Common myeloid progenitor, CD34-positive (primary cell): ENCODE measurements at regions not wholly inside any gene's neighbourhood (a gene's known extent, or its start where the extent isn't known, plus 50 kb on each side); places are given as distances from the start of the nearest gene placed in this dataset.

Experiments
- CTCF ChIA-PET: fragments of 350-600 bp; sonication (Branson Sonifier 250); formaldehyde crosslinking; loops from one replicate; lab custom pipeline; 2021; ENCODE audit warnings: antibody characterized with exemption; lab: Charles Lee
- POLR2A ChIA-PET: fragments of 350-600 bp; sonication (Branson Sonifier 250); formaldehyde crosslinking; loops from one replicate; lab custom pipeline; 2021; ENCODE audit warnings: antibody characterized with exemption; lab: Charles Lee
- DNase-seq, 3 donors: peaks; one replicate each; pipeline versions ENCODE4 v3.0.0 to v3.0.0-alpha.2; 2013
- H3K27ac ChIP-seq, 2 experiments: 1 replicate in 1 of 2; 2 replicates in 1 of 2; pipeline ENCODE4 v1.7.0; 2013; ENCODE audit warnings: inconsistent platforms in 2 of 2, low read length in 2 of 2, mild to moderate bottlenecking in 2 of 2, low read depth in 1 of 2, moderate library complexity in 1 of 2; ENCODE audit not compliant: severe bottlenecking in 2 of 2, insufficient read depth in 1 of 2, poor library complexity in 1 of 2
- H3K27me3 ChIP-seq, 5 experiments: replicated peaks in 2 of 5; 1 replicate in 3 of 5; 2 replicates in 2 of 5; pipeline versions ENCODE4 v1.6.1 to v1.7.0; 2013; ENCODE audit warnings: low read length in 4 of 5, mild to moderate bottlenecking in 2 of 5, moderate library complexity in 2 of 5, inconsistent platforms in 1 of 5; ENCODE audit not compliant: insufficient read depth in 5 of 5, control insufficient read depth in 4 of 5
- H3K36me3 ChIP-seq, 4 experiments: 1 replicate in 2 of 4; 2 replicates in 2 of 4; pipeline versions ENCODE4 v1.6.1 to v1.7.0; 2013; ENCODE audit warnings: low read length in 3 of 4, control low read depth in 1 of 4, mild to moderate bottlenecking in 1 of 4; ENCODE audit not compliant: control insufficient read depth in 4 of 4, insufficient read depth in 4 of 4
- H3K4me1 ChIP-seq, 4 experiments: 1 replicate in 3 of 4; 2 replicates in 1 of 4; pipeline versions ENCODE4 v1.6.1 to v1.7.1; 2013; ENCODE audit warnings: low read length in 3 of 4, mild to moderate bottlenecking in 3 of 4, control low read depth in 1 of 4, inconsistent platforms in 1 of 4, moderate library complexity in 1 of 4; ENCODE audit not compliant: control insufficient read depth in 4 of 4, insufficient read depth in 4 of 4; ENCODE audit errors: control extremely low read depth in 1 of 4
- H3K4me3 ChIP-seq, 7 experiments: 1 replicate in 4 of 7; 2 replicates in 3 of 7; pipeline versions ENCODE4 v1.5.1 to v1.7.0; 2013; ENCODE audit warnings: mild to moderate bottlenecking in 7 of 7, low read length in 6 of 7, moderate library complexity in 6 of 7, inconsistent platforms in 2 of 7, low read depth in 2 of 7, control low read depth in 1 of 7; ENCODE audit not compliant: insufficient read depth in 4 of 7, control insufficient read depth in 1 of 7; ENCODE audit errors: extremely low read depth in 1 of 7
- H3K9me3 ChIP-seq, 5 experiments: 1 replicate in 4 of 5; 2 replicates in 1 of 5; pipeline versions ENCODE4 v1.6.1 to v1.7.1; 2013; ENCODE audit warnings: low read length in 4 of 5, mild to moderate bottlenecking in 2 of 5, inconsistent platforms in 1 of 5, low read depth in 1 of 5, moderate library complexity in 1 of 5; ENCODE audit not compliant: control insufficient read depth in 4 of 5, insufficient read depth in 2 of 5; ENCODE audit errors: control extremely low read depth in 1 of 5
- WGBS: methylation state at CpG from one replicate; pipeline ENCODE4 v1.1.5; 2013; ENCODE audit not compliant: insufficient coverage; 5-methylcytosine and 5-hydroxymethylcytosine counted together

DNA sequence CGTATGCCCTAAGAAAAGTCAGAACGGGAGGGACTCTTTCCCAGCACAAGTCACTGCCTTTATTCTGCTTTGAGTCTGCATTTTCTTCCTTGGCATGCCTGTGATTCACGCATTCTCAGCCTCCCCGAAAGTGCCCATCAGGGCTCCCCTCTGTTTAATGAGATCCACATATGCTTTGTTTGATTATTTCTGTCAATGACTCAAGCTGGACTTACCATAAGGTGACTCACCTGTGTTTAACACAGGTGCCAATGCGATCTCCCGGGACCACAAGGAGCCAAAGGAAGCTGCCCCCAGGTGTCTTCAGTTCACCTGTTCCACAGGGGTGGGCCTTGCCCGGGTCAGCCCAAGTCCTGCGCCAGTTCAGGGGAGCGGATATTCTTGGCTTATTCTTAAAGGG lies 386.0 kb upstream of the SHH start:
- ChIA-PET POLR2A (no interaction called here), CTCF (no interaction called here)
- Histone ChIP-seq H3K27ac (no peak overlapping the region), H3K4me3 (no peak overlapping the region), H3K36me3 (no peaks in the 10 kb centered on the region), H3K4me1 (no peaks in the 10 kb centered on the region), H3K9me3 (no peaks in the 10 kb centered on the region), H3K27me3 (peaks cover 0 to 3% (median 0%) of the 10 kb centered on the region in 5 experiments)
- DNase-seq = no peak
- WGBS = 92% methylated on average over 9 of the region's 9 CpGs

DNA sequence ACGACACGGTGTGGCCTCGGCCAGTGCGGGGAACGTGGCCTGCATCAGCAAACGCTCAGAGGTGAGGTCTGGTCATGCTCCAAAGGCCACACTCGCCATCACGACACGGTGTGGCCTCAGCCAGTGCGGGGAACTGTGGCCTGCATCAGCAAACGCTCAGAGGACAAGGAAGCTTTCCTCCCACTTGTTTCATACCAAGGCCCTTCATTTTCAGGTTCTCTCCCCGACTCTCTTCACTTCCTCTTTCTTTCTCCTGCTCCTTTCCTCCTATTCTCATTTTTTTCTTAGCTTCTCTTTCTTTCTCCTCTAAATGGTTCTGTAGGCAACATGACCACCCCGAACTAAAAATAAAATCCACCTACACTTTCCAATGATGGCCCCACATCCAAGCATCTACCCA lies 384.4 kb upstream of the SHH start:
- Histone ChIP-seq H3K9me3 (no peaks in the 10 kb centered on the region), H3K27me3 (peaks cover 0 to 3% (median 0%) of the 10 kb centered on the region in 5 experiments), H3K4me3 (no peak overlapping the region), H3K4me1 (no peaks in the 10 kb centered on the region), H3K36me3 (no peaks in the 10 kb centered on the region), H3K27ac (no peak overlapping the region)
- ChIA-PET CTCF (interaction anchor here (1.2 kb wide), 1 partner anchor 10 kb away, joined by 3 read pairs; no protein-coding TSS in a partner anchor), POLR2A (no interaction called here)
- 83% methylated on average over 12 of the region's 13 CpGs for WGBS
- DNase-seq = no peak

DNA sequence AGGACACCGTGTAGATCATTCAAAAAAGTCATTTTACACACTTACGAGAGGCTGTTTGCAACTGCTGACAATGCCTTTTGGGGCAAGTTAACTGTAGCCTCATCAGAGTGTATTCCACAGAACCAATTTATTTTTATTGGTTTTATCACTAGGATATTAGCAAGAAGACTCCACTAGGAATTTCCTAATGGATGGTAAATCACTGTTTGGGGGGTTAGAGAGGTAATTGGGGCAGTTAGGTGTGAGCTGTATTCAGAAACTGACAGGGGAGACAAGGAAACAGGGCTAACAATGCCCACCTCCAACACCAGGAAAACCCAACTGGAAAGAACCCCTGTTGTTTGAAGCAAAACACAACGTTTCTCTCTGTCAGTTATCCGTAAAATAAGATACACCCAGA lies 383.0 kb upstream of the SHH start:
- no peaks in the 10 kb centered on the region for H3K9me3 ChIP-seq
- ChIA-PET POLR2A (no interaction called here), CTCF (no interaction called here)
- no peak for DNase-seq
- no peaks in the 10 kb centered on the region for H3K4me1 ChIP-seq
- H3K27ac ChIP-seq = no peak overlapping the region
- H3K27me3 ChIP-seq = peaks cover 0 to 3% (median 0%) of the 10 kb centered on the region in 5 experiments
- no peaks in the 10 kb centered on the region for H3K36me3 ChIP-seq
- no peak overlapping the region for H3K4me3 ChIP-seq
- 75% methylated on average over 4 of the region's 4 CpGs for WGBS

DNA sequence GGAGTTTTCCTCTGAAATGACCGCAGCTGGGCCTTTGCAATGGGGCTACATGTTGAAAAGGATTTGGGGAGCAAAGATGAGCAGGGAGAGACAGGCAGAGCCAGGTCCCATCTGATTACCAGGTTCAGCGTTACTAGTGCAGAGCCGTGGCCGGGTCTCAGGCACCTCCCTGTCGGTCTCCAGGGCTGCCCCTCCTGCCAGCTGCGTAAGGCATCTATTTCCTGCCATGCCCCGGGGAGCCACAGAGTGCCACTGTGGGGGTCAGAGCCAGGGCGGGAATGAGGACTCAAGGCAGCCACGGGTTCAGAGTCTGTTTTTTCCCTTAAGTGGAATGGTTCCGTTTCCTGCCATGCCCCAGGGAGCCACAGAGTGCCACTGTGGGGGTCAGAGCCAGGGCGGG lies 382.6 kb upstream of the SHH start:
- Histone ChIP-seq H3K9me3 (no peaks in the 10 kb centered on the region), H3K4me1 (no peaks in the 10 kb centered on the region), H3K36me3 (no peaks in the 10 kb centered on the region), H3K27ac (no peak overlapping the region), H3K27me3 (peaks cover 0 to 3% (median 0%) of the 10 kb centered on the region in 5 experiments), H3K4me3 (no peak overlapping the region)
- DNase-seq = no peak
- 50% methylated on average over 9 of the region's 11 CpGs for WGBS
- CTCF ChIA-PET = no interaction called here
- POLR2A ChIA-PET = no interaction called here

DNA sequence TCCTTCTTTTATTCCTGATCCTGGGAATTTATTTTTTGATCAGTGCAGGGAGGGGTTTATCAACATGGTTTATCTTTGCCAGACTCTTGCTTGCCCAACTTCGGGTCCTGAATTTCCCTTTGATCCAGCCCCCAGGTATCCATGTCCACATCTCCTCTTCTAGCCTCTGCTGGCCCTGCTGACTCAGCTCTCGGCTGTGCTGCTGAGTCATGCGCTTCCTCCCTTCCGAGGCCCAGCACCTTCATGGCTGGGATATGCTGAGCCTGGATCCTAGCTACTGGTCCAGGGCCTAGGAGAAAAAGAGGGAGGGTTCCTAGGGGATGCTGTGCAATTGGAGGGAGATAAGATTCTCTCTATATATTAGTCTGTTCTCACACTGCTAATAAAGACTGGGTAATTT lies 380.7 kb upstream of the SHH start:
- H3K27me3 ChIP-seq = peaks cover 0 to 3% (median 0%) of the 10 kb centered on the region in 5 experiments
- DNase-seq = no peak
- H3K36me3 ChIP-seq = no peaks in the 10 kb centered on the region
- WGBS = 59% methylated on average over 4 of the region's 4 CpGs
- H3K4me3 ChIP-seq = no peak overlapping the region
- no peak overlapping the region for H3K27ac ChIP-seq
- H3K4me1 ChIP-seq = no peaks in the 10 kb centered on the region
- ChIA-PET CTCF (no interaction called here), POLR2A (no interaction called here)
- no peaks in the 10 kb centered on the region for H3K9me3 ChIP-seq

DNA sequence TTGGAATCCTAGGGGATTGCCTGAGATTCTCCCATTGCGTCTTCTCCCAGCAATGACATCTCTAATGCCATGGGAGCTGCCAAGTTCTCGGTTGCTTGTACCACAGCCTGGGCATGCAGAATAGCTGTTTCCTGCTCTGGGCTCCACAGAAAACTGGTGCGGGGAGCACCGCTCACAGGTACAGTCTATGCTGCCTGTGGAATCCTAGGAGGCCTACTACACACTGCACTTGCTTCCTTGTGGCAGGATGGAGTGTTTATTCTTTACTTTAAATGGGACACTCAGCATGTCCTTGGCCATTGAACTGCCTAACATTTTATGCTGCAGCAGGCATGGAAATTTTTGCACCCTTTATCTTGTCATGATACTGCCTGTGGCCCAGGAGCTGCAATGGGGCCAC lies 378.8 kb upstream of the SHH start:
- CTCF ChIA-PET = no interaction called here
- no peak overlapping the region for H3K27ac ChIP-seq
- no peak for DNase-seq
- peaks cover 0 to 11% (median 1%) of the 10 kb centered on the region in 5 experiments for H3K9me3 ChIP-seq
- 96% methylated on average over 4 of the region's 4 CpGs for WGBS
- POLR2A ChIA-PET = no interaction called here
- H3K4me3 ChIP-seq = no peak overlapping the region
- H3K27me3 ChIP-seq = peaks cover 0 to 3% (median 0%) of the 10 kb centered on the region in 5 experiments
- H3K4me1 ChIP-seq = no peaks in the 10 kb centered on the region
- H3K36me3 ChIP-seq = no peaks in the 10 kb centered on the region

DNA sequence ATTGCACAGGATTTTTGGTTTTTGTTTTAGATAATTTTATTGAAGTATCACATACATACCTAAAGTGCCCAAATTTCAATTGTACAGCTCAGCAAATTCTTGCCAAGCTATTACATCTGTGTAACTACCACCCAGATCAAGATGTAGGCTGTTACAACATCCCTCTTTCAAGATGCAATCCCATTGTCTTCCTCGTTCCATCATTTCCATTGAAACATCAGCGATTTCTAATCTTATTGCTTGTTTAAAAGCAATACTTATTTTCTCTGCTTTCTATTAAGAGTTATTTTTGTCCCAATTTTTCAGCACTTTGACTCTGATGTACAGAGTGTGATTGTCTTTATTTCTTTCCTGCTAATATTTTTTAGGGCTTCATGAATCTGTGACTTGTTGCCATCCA lies 372.8 kb upstream of the SHH start:
- Histone ChIP-seq H3K36me3 (no peaks in the 10 kb centered on the region), H3K27me3 (peaks cover 0 to 3% (median 2%) of the 10 kb centered on the region in 5 experiments), H3K9me3 (peaks cover 0 to 11% (median 1%) of the 10 kb centered on the region in 5 experiments), H3K4me3 (no peak overlapping the region), H3K4me1 (no peaks in the 10 kb centered on the region), H3K27ac (no peak overlapping the region)
- no CpG with 5 or more reads among the region's 2 CpGs for WGBS
- ChIA-PET CTCF (no interaction called here), POLR2A (no interaction called here)
- no peak for DNase-seq
